ENCODE measurements at regions not wholly inside any gene's neighbourhood (a gene's known extent, or its start where the extent isn't known, plus 50 kb on each side); places are given as distances from the start of the nearest gene placed in this dataset.

DNA sequence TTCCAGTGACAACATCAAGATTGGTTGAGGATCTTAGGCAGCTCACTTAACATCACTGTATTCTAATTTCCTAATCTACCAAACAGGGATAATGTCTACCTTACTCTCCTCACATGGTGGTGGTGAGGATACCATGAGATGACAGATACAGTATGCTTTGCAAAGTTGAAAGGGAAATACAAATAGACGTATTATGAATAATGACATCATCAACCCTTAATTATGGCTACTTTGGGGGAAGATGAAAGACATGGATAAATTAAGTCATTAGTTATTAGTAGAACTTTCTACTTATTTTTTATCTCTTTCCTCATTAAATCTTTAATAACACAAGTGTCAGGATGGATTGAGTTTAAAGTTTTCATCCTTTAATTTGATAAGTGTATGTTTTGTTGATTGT lies 532.5 kb downstream of the KLF12 start:
- DNase-seq (ENCODE audit: low spot score) (no peak), ATAC-seq (ENCODE audit: insufficient number of reproducible peaks, low FRiP score, low read depth) (no peak)
- Histone ChIP-seq H3K27ac (no peak overlapping the region), H3K4me1 (ENCODE audit: control insufficient read depth in 1 of 2, low read depth in 2 of 2) (no peaks in the 10 kb centered on the region), H3K4me3 (no peak overlapping the region), H3K27me3 (replicated peaks; ENCODE audit: insufficient read depth) (no peaks in the 10 kb centered on the region), H3K36me3 (no peaks in the 10 kb centered on the region), H3K9me3 (no peaks in the 10 kb centered on the region)
- TF ChIP-seq, protein P1, sequence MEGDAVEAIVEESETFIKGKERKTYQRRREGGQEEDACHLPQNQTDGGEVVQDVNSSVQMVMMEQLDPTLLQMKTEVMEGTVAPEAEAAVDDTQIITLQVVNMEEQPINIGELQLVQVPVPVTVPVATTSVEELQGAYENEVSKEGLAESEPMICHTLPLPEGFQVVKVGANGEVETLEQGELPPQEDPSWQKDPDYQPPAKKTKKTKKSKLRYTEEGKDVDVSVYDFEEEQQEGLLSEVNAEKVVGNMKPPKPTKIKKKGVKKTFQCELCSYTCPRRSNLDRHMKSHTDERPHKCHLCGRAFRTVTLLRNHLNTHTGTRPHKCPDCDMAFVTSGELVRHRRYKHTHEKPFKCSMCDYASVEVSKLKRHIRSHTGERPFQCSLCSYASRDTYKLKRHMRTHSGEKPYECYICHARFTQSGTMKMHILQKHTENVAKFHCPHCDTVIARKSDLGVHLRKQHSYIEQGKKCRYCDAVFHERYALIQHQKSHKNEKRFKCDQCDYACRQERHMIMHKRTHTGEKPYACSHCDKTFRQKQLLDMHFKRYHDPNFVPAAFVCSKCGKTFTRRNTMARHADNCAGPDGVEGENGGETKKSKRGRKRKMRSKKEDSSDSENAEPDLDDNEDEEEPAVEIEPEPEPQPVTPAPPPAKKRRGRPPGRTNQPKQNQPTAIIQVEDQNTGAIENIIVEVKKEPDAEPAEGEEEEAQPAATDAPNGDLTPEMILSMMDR (IDR thresholded peaks at IDR 0.05): no peak

- H3K4me1 ChIP-seq (ENCODE audit: control insufficient read depth in 1 of 2, low read depth in 2 of 2): no peaks in the 10 kb centered on the region
- ATAC-seq (ENCODE audit: insufficient number of reproducible peaks, low FRiP score, low read depth) (no peak), DNase-seq (ENCODE audit: low spot score) (no peak)
- TF ChIP-seq, protein P1 (IDR thresholded peaks at IDR 0.05): no peak
- no peaks in the 10 kb centered on the region for H3K9me3 ChIP-seq
- no peak overlapping the region for H3K27ac ChIP-seq
- H3K27me3 ChIP-seq (replicated peaks; ENCODE audit: insufficient read depth): no peaks in the 10 kb centered on the region
- H3K36me3 ChIP-seq: no peaks in the 10 kb centered on the region
- H3K4me3 ChIP-seq: no peak overlapping the region
Observed at GRCh38 chr13:73599232-73600128, 534.7 kb downstream of the KLF12 start.

- TF ChIP-seq, protein P1 (IDR thresholded peaks at IDR 0.05): no peak
- DNase-seq (ENCODE audit: low spot score) (no peak), ATAC-seq (ENCODE audit: insufficient number of reproducible peaks, low FRiP score, low read depth) (no peak)
- no peaks in the 10 kb centered on the region for H3K36me3 ChIP-seq
- no peak overlapping the region for H3K27ac ChIP-seq
- H3K9me3 ChIP-seq: no peaks in the 10 kb centered on the region
- no peak overlapping the region for H3K4me3 ChIP-seq
- no peaks in the 10 kb centered on the region for H3K4me1 ChIP-seq (ENCODE audit: control insufficient read depth in 1 of 2, low read depth in 2 of 2)
- no peaks in the 10 kb centered on the region for H3K27me3 ChIP-seq (replicated peaks; ENCODE audit: insufficient read depth)
Observed at GRCh38 chr13:73598020-73598712, 536.0 kb downstream of the KLF12 start.

DNA sequence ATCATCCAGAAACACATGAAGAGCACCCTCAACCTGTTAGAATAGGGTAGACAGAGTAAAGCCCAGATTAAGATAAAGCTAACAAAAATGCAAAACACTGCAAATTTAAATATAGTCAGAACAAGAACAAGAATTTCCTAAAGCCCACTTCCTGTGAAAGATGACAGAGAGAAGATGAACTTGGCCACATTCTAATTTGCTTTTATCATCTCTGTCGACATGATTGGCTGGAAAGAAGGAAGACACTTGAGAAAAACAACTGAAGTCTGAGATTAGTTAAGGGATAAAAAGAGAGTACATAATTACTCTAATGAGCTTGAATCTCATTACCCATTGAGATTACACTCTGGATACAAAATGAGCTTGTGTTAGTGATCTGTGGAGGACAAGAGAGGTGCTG lies 537.6 kb downstream of the KLF5 start:
- ATAC-seq (ENCODE audit: insufficient number of reproducible peaks, low FRiP score, low read depth): no peak
- no peaks in the 10 kb centered on the region for H3K36me3 ChIP-seq
- H3K4me3 ChIP-seq: no peak overlapping the region
- no peaks in the 10 kb centered on the region for H3K9me3 ChIP-seq
- no peak for DNase-seq (ENCODE audit: low spot score)
- no peaks in the 10 kb centered on the region for H3K4me1 ChIP-seq (ENCODE audit: control insufficient read depth in 1 of 2, low read depth in 2 of 2)
- TF ChIP-seq, protein P1 (IDR thresholded peaks at IDR 0.05): no peak
- no peak overlapping the region for H3K27ac ChIP-seq
- H3K27me3 ChIP-seq (replicated peaks; ENCODE audit: insufficient read depth): no peaks in the 10 kb centered on the region

DNA sequence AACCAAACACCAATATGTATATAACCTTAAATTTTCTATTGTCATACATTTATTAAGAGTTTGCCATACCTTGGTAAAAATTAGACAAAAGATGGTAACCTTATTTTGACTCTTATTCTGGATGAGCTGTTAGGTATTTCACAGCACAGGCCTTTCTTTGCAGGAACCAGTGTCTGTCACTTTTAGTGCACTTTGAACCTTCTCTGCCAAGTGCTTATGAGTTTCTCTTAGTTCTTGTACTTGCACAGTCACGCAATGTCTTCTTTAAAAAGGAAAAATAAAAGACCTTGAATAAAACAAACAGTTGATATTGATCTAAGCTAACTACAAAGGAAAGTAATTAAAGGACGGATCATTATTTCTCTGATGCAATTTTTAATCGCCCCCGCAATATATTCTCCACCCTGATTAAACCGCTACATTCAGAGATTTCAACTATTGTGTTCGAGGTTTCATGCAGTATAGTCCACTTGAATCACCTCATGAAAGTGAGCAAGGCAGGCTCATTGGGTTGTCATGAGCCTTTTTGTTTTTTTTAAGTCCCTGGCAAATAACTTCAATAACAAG lies 534.5 kb downstream of the KLF5 start:
- H3K27me3 ChIP-seq (replicated peaks; ENCODE audit: insufficient read depth): no peaks in the 10 kb centered on the region
- no peaks in the 10 kb centered on the region for H3K4me1 ChIP-seq (ENCODE audit: control insufficient read depth in 1 of 2, low read depth in 2 of 2)
- no peaks in the 10 kb centered on the region for H3K36me3 ChIP-seq
- DNase-seq (ENCODE audit: low spot score) (no peak), ATAC-seq (ENCODE audit: insufficient number of reproducible peaks, low FRiP score, low read depth) (no peak)
- no peak overlapping the region for H3K4me3 ChIP-seq
- no peak overlapping the region for H3K27ac ChIP-seq
- TF ChIP-seq, protein P1 (IDR thresholded peaks at IDR 0.05): no peak
- H3K9me3 ChIP-seq: no peaks in the 10 kb centered on the region
